NCI-H460 (cell line): ENCODE measurements at regions not wholly inside any gene's neighbourhood (a gene's known extent, or its start where the extent isn't known, plus 50 kb on each side); places are given as distances from the start of the nearest gene placed in this dataset.
"Not testable (repeated sequence)": the region's sequence is repeated elsewhere in the genome, so short reads cannot be mapped to it uniquely, and the experiment has no call there.

Experiments
- DNase-seq: peaks from one replicate; pipeline ENCODE4 v3.0.0-alpha.2; 2016; ENCODE audit warnings: low read depth; ENCODE audit errors: extremely low read depth

DNA sequence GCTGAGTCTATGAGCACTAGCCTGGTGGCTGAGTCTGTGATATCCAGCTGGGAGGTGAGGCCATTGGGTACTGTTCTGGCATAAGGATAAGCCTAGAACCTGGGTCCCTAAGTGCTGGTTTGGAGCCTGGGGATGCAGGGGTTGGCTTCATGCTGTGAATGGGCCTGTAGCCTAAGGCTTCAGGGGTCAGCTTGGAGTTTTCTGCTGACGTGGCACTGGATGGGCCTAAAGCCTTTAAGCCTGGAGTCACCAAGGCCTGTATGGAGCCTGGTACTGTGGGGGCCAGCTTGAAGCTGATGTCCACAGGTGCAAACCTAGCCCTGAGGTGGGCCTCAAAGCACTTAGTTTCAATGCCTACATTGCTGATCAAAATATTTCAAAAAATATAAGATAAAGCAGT, 979.6 kb upstream of the POU3F4 start:
- DNase-seq: no peak

DNA sequence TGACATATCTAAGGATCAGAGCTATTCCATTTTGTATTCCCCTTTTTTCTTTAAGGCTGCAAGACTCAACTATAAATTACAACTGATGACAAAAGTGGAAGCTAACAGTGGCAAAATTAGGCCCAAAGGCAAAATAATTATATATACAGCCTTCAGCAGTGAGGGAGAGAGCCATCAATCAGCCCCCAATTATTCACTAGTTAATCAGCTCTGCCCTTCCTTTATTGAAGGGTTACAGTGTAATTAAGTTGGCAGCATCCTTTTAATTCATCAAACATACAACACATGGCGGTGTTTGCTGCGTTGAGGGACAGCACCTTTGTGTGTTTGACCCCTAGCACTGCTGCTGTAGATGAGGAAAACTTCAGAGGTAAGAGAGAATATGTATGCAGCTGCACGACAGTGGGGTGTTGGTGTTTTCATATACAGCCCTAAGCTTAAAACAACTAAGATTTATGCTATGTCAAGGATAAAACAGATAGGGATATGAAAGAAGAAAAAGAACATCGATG, 973.9 kb upstream of the POU3F4 start:
- DNase-seq: no peak

DNA sequence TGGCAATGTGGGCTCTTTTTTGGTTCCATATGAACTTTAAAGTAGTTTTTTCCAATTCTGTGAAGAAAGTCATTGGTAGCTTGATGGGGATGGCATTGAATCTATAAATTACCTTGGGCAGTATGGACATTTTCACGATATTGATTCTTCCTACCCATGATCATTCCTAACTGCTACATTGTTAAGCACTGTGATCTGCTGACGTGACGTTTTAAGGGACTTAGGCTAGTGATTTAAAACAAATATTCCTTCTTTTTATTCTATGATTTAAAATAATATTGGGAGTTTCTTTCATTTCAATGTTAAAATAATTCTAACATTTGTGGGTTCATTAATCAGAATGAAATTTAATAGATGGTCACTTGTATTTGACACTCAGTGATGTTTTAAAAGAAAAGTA, 970.9 kb upstream of the POU3F4 start:
- DNase-seq: not testable (repeated sequence)

DNA sequence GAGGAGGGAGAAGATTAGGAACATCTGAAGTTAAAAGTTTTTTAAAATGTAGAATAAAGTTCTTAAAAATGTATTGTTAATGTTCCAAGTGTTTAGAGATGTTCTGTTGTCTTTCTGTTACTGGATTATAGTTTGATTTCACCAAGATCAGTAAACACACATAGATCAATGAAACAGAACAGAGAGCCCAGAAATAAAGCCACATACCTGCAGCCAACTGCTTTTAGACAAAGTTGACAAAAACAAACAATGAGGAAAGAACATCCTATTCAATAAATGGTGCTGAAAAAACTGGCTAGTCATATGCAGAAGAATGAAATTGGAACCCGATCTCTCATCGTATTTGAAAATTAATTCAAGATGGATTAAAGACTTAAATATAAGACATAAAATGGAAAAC, 966.3 kb upstream of the POU3F4 start:
- DNase-seq: no peak

DNA sequence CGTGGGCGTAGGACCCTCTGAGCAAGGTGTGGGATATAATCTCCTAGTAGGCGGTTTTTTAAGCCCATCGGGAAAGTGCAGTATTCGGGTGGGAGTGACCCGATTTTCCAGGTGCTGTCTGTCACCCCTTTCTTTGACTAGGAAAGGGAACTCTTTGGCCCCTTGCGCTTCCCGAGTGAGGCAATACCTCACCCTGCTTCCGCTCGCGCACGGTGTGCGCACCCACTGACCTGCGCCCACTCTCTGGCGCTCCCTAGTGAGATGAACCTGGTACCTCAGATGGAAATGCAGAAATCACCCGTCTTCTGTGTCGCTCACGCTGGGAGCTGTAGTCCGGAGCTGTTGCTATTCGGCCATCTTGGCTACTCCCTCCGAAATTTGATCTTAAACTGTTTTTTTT, 955.9 kb upstream of the POU3F4 start:
- DNase-seq: not testable (repeated sequence)

DNA sequence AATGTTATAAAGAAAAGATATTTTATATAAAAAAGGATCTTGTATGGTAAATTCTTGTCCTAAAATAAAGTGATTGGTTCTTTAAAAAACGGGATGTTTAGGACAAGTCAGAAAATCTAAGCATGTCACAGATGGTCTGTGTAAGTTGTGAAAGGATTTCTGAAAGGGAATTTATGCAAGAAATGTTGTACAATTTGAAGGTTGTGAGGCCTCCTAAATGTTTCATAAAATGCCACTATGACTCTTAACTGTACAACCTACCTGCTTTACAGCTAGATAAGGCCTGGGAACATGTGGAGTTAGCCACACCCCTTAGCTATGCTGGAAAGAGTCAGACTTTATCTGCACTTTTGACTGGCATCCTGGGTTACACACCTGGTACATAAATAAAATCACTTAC, 951.5 kb upstream of the POU3F4 start:
- DNase-seq: no peak

DNA sequence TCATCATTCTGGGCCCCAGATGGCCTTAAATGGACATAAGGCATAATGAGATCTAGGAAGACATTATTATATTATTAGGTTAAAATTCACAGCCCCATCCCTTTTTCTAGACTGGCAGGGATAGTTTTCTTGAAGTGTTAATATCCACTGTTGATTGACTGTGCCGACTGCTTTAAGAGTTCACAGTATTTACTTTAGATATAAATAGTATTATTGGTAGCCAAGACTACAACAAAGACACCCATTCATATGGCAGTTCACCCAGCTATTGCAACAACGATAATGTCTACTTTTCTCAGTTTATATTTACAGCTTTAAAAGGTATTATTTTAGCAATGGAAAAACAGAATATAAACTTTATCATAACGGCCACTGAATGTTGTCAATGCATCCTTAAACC, 922.2 kb upstream of the POU3F4 start:
- no peak for DNase-seq

DNA sequence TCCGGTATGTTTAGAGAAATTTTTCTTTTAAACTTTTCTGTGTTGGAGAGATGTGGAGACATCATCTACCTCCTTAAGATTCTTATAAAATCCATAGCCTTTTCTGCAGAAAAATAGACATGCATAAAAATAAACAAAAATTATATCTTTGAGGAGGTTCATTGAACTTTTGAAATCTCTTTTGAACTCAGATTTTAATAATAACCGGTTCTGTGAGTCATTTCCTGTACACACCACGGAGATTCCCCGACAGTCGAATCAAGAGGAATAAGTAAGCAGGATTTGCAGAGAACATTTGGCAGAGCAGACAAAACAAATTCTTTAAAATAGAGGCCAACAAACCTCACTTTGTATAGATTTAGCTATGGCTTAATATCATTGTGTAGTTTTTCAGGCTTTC, 918.7 kb upstream of the POU3F4 start:
- no peak for DNase-seq

DNA sequence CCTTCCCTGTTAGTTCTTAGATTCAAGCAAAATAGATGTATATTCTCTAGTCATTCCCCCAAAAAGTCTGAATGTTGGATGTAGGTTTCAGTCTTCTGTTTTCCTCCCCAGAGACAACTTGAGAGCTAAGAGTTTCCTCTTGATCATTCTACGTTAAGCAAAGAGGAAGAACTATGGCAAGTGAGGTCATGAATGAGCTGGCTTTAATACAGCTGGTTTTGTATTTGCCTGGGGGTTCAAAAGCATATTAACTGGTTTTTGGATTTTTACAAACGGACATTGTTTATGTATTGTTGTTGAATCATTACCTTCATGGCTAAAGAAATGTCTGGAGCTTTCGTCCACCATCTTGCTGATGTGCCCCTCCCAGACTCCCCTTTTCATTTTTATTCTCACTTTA, 916.7 kb upstream of the POU3F4 start:
- DNase-seq: no peak

DNA sequence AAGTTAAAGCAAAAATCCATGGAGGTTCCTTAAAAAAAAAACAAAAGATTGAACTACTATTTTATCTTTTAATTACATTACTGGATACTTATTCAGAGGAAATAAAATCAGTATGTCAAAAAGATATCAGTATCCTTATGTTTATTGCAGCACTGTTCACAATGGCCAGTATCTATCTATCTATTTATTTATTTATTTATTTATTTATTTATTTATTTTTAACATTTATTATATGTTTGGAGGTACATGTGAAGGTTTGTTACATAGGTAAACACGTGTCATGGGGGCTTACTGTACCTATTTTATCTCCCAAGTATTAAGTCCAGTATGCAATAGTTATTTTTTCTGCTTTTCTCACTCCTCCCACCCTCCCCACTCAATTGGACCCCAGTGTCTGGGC, 881.1 kb upstream of the POU3F4 start:
- DNase-seq: no peak

DNA sequence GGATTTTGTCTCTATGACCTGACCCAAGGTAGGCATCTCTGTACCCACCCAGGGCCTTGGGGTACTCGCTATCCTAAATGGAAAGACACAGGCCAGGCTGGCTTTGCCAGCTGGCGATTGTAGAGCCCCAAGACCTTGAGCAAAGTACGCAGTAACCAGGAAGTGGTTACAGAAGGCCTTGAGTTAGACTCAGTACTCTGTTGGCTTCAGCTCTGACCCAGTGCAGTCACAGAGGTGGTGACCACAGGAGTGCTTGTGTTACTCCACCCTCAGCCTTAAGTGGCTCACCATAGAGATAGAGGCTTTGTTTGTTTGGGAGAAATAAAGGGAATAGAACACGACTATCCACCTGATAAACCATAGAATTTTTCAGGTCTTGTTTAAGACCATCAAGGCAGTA, 880.5 kb upstream of the POU3F4 start:
- no peak for DNase-seq

DNA sequence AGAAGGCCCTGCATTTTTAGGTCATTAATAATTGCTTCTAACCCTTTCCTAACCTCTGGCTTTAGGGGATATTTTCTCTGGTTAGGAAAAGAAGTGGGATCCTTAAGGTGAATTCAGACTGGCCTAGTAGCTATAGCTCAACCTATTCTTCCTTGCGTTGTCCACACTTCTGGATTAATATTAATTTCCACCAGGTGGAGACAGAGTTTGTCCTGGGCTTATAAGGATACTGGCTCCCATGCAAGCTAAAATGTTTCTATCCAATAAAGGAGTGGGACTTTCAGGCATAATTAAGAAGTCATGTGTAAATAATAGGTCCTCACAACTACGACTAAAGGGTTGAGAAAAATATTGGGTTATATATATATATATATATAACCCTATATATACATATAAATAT, 860.0 kb upstream of the POU3F4 start:
- DNase-seq: no peak

DNA sequence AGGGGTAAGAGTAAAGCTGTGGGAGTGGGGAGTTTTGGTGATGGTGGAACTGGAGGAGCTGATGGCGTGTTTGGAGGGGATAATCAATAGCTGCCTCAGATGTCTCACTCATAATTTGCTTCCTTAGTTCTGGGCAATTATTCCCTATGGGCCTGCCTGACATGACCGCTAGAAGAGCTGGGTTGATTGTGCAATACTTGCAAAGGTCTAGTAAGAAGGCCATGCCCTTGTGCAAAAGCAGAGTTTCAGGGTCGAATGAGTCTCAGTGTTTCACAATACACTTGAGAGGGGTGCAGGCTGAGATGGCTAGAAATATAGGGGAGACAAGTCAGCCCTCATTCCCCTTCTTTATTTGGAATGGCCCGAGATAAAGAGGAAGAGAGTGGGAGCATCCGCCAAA, 858.4 kb upstream of the POU3F4 start:
- DNase-seq: no peak

DNA sequence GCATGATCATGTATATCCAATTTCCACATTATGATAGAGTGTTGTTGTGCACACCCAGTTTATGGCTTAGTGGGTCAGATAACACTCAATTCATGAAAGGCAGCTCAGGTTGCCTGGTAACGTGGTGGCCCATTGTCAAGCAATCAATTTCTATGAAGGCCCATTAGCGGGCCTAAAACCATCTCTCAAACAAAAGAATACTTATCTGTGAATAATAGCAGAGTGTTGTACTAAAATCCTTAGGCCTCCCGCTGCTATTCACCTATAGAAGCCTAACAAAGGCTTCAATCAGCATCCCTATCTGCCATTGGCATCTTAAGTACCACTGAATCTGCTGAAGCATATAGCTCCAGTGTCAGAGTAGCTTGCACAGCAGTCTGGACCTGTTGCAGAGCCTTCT, 849.6 kb upstream of the POU3F4 start:
- no peak for DNase-seq

DNA sequence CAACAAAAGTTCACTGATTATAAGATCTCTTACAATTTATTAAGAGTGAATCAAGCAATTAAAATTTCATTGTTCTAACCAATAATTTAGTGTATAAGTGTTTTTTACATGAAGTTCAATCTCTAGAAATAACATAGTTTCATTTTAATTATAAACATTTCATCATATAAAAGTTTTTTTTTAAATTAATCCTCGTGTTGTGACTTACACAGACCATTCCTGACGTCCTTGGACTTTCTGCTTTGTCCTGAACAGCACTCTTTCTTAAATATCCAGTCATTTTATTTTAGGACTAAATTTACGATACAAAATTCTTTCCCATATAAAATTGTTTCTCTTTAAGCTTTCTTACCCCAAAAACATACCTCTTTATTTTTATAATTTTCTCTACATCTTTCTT, 841.7 kb upstream of the POU3F4 start:
- DNase-seq: no peak

DNA sequence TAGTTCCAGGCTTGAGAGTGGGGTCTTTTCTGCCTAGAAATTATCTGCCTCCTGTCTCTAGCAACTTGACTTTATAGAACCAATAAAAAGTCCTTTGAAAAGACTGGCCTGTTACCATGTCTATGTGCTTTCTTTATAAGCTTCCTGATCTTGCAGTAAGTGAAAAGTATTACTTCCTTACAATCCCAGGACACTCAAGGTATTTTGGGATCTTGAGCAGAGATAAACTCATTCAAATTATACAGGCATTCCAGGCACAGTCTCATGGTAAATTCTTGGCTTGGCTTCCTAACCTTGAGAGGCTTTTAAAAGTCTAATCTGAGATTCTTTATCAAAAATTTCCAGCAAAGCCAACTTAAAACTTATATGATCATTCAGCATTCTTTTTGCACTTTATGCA, 833.0 kb upstream of the POU3F4 start:
- DNase-seq: no peak

DNA sequence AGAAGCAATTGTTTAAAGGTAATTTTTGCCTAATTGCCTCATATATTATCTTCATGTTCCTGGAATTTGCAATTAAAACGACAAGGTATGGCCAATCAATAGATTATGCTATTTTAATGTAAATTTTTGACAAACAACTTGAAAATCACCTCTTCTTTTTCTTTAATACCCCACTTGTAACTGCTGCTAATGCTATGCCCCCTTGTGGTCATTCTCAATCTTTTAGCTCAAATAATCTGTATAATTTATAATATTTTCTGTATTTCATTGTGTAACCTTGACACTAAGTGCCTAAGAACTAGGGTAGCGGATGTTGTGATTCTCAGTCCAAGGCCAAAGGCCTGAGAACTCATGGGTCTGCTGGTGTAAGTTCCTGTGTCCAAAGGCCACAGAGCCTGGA, 831.7 kb upstream of the POU3F4 start:
- no peak for DNase-seq

DNA sequence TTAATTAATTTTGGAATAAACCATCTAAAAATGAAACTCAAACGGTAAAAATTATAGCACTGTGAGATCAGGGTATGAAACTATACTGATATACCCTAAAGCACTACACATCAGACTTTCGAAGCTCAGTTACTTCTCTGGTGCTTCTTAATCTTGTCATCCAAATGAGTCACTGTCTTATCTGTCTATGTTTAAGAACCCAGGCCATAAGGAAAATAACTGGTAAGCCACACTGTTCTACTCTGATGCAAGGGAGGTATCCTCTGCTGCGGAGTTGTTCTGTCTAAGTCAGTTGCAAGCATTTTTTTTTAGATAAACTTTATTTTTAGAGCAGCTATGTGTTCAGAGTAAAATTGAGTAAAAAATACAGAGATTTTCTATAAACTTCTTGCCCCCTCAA, 830.8 kb upstream of the POU3F4 start:
- DNase-seq: no peak

DNA sequence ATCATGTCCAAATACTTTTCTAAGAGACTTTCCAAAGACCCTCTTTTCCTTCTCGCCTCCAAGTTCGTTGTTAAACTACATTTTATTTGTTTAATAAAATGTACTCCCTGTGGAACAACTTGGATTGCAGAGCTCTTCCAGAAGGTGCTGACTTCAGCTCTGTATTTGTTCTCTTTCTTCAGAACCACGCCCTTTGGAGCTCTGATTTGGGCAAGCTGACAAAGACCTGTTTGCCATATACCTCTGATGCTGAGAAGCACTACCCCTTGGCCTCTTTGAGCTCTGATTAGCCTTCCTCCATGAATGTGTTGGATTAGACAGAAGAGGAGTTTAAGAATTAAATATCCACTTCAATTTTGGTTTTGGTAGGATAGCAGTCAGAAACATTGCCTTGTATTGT, 815.1 kb upstream of the POU3F4 start:
- DNase-seq: no peak

DNA sequence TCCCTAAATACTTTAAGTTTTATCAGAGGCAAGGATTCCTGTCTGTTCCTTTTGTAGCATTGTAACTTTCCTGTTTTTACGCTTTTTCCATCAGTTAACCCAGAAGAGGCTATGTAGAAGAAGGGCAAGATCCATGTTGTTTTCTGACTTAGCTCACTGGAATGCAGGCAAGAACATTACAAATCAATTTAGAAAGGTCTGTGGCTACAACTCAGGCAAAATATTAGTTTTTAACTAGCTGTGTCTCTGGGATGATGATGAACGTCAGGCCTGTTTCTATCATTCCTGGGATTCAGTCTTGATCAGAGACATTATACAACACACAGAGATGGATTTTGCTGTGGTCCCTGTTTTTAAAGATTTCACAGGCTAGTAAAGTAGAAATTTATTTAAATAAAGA, 813.0 kb upstream of the POU3F4 start:
- DNase-seq: no peak

DNA sequence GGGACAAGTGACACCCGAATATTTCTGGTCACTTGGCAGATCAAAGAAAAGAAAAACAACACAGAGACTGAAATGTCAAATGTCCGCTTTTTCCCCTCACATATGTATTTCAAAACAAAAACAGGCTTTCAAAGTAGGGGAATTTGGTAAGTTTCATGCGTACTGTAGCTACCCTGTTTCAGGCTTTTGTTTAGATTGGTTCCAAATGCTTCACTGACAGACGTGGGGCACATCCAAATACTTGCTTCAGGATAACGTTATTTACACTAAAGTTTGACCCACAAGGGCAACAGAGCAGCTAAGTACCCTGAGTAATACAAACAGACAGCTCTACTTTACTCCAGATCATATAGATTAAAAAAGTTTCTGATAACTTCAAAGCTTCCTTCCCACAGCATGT, 804.5 kb upstream of the POU3F4 start:
- no peak for DNase-seq

DNA sequence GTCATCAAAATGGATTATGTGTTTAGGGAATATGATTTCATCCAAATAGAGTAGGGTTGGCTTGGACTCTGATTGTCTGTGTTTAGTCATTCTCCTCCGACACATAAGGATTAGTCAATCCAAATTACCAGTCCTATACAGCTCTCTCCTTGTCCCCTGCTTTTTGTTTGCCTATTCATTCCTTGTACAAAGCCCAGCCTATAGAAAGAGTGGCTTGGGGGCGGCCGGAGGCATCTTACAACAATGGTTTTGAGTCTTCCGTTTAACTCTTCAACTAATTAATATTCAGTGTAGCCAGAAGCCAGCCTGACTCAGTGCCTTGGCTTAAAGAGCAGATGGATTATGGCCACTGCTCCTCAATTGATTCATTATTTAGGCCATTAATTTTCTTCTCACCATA, 796.6 kb upstream of the POU3F4 start:
- DNase-seq: no peak

DNA sequence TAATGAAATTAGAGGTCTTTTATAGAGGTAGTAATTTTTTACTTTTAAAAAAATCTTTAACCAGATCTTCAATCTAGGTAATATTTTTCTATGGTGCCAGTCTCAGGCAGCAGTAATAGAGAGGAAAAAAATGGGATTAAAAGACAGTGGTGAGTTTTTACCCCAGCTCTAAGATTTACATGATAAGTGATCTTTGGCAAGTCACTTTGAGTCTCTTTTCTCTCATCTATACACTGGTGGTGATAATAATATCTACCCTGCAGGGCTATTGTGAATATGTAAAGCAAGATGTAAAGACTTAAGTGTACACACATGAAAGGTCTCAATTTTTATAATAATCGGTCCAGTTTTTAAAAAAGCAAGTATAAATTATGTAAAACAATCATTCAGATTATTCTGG, 786.2 kb upstream of the POU3F4 start:
- DNase-seq: no peak

DNA sequence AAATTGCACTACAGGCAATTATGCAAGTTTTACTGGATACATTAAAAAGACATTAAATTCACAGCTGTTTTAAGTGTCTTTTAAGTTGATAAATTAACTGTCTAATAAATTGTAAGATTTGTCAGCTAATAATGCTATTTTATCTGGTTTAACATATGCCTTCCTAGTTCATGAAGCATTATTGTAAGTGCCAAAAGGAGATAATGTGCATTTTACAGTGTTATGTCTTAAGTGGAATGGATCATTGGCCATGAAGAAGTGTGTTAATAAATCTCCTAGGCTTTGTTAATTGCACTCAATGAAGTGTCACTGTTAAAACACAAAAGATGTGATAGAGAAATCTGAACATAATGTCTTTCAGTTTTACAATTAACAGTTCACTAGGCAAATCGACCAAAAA, 784.3 kb upstream of the POU3F4 start:
- DNase-seq: no peak
